ENCODE measurements at regions not wholly inside any gene's neighbourhood (a gene's known extent, or its start where the extent isn't known, plus 50 kb on each side); places are given as distances from the start of the nearest gene placed in this dataset.

DNA sequence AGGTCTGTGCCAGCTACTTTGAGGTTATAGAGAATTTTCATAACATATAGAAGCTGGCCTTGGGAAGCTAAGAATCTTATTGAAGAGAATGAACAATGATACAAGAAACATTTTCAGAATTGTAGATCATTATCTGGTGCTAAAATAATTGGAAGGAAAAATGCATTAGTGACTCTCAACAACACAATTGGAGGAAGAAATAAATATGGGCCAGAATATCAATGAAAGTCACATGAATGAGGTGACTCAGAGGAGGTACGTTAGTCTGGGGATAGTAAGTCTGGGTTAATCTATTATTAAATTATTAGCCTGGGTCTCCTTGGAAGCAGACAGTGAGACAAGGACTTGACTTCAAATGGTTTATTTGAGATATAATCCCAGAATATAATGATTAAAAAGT, 529.3 kb upstream of the SLIT2 start:
- no peak for TF ChIP-seq POLR2AphosphoS5 (IDR thresholded peaks at IDR 0.05; ENCODE audit: low read depth, low read length)
- no peak for TF ChIP-seq FOXP2 (optimal IDR thresholded peaks at IDR 0.05; ENCODE audit: borderline replicate concordance, extremely low read depth, extremely low read length, insufficient read depth)
- no peak for TF ChIP-seq TAF1 (IDR thresholded peaks at IDR 0.05; ENCODE audit: borderline replicate concordance, insufficient read depth, low read length)
- TF ChIP-seq, protein P1, sequence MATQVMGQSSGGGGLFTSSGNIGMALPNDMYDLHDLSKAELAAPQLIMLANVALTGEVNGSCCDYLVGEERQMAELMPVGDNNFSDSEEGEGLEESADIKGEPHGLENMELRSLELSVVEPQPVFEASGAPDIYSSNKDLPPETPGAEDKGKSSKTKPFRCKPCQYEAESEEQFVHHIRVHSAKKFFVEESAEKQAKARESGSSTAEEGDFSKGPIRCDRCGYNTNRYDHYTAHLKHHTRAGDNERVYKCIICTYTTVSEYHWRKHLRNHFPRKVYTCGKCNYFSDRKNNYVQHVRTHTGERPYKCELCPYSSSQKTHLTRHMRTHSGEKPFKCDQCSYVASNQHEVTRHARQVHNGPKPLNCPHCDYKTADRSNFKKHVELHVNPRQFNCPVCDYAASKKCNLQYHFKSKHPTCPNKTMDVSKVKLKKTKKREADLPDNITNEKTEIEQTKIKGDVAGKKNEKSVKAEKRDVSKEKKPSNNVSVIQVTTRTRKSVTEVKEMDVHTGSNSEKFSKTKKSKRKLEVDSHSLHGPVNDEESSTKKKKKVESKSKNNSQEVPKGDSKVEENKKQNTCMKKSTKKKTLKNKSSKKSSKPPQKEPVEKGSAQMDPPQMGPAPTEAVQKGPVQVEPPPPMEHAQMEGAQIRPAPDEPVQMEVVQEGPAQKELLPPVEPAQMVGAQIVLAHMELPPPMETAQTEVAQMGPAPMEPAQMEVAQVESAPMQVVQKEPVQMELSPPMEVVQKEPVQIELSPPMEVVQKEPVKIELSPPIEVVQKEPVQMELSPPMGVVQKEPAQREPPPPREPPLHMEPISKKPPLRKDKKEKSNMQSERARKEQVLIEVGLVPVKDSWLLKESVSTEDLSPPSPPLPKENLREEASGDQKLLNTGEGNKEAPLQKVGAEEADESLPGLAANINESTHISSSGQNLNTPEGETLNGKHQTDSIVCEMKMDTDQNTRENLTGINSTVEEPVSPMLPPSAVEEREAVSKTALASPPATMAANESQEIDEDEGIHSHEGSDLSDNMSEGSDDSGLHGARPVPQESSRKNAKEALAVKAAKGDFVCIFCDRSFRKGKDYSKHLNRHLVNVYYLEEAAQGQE (IDR thresholded peaks at IDR 0.05; ENCODE audit: insufficient read depth in 1 of 2, low read depth in 2 of 2, low read length in 2 of 2) = no peak
- no peak for TF ChIP-seq SIN3A (IDR thresholded peaks at IDR 0.05; ENCODE audit: borderline replicate concordance, insufficient read depth, low read length)

Data from PFSK-1 (cell line).